Stimulated activated CD8-positive, alpha-beta memory T cell treated with anti-CD3 and anti-CD28 coated beads, Interleukin-7, amount 100 ng/mL, for 24 hours (primary cell): ENCODE measurements at regions not wholly inside any gene's neighbourhood (a gene's known extent, or its start where the extent isn't known, plus 50 kb on each side); places are given as distances from the start of the nearest gene placed in this dataset.
"Not testable (repeated sequence)": the region's sequence is repeated elsewhere in the genome, so short reads cannot be mapped to it uniquely, and the experiment has no call there.

ENCODE experiments used
- DNase-seq: peaks from one replicate; pipeline ENCODE4 v3.0.0-alpha.2; 2020; ENCODE audit warnings: low read depth

DNA sequence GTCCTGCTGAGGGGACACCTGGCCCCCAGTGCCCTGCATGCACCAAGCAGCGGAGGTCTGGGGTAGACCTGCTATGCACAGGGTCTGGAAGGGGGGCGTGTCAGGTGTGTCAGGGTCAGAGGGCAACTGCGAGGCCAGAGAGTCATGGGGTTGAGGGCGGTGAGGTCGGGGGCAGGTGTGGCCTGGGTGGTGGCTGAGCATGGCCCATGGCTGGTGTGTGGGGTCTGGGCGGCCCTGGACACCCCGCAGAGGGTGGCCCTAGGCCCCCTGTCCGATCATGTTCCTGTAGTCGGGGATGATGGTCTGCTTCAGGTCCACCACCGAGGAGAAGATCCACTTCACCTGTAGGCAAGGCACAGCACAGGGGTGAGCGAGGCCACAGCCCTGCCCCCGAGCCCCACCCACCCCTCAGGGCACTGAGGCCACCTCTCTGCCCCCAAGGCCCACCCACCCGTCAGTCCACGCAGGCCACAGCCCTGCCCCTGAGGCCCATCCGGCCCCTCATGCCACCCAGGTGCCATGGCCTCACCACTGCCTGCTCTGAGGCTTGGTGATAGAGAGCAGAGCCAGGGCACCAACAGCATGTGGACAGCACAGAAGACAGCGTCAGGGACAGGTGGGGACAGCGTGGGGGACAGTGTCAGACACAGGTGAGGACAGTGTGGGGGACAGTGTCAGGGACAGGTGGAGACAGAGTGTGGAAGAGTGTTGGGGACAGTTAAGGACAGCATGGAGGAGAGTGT, 211.3 kb downstream of the TMEM121 start:
- no peak for DNase-seq

- no peak for DNase-seq
Observed at GRCh38 chr14:105738638-105739037, 212.3 kb downstream of the TMEM121 start.

DNA sequence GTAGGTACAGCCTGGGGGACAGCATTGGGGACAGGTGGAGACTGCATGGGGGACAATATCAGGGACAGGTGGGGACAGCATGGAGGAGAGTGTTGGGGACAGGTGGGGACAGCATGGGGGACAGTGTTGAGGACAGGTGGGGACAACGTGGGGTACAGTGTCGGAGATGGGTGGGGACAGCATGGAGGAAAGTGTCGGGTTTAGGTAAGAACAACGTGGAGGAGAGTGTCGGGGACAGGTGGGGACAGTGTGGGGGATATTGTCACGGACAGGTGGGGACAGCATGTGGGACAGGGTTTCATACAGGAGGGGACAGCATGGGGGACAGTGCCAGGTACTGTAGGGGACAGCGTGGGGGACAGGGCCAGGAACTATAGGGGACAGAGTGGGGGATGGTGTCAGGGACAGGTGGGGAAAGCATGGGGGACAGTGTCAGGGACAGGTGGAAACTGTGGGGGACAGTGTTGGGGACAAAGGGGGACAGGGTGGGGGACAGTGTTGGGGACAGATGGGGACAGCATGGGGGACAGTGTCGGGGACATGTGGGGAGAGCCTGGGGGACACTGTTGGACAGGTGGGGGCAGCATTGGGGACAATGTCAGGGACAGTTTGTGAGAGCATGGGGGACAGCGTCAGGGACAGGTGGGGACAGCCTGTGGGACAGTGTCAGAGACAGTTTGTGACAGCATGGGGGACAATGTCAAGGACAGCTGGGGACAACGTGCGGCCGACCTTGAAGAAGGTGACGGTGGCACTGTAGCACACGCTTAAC, 213.1 kb downstream of the TMEM121 start:
- no peak for DNase-seq

- DNase-seq, result not testable (repeated sequence)
Observed at GRCh38 chr14:105740272-105740671, 213.9 kb downstream of the TMEM121 start.

DNA sequence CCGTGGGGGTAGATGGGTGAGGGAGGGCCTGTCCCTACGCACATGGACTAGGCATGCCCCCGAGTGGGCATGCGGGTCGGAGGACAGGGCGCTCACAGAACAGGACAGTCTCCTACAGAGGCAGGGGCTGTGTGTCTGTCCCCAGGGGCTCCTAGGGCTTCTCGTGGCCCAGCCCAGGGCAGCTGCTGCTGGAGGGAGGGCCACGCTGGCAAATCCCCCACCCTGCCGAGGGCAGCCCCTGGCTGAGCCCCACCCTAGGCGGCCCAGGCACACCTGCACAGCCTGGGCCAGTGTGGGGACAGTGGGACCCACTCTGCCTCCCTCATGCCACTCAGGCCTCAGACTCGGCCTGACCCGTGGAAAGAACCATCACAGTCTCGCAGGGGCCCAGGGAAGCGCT, 214.6 kb downstream of the TMEM121 start:
- not testable (repeated sequence) for DNase-seq

- not testable (repeated sequence) for DNase-seq
Observed at GRCh38 chr14:105741707-105742530, 215.5 kb downstream of the TMEM121 start.

DNA sequence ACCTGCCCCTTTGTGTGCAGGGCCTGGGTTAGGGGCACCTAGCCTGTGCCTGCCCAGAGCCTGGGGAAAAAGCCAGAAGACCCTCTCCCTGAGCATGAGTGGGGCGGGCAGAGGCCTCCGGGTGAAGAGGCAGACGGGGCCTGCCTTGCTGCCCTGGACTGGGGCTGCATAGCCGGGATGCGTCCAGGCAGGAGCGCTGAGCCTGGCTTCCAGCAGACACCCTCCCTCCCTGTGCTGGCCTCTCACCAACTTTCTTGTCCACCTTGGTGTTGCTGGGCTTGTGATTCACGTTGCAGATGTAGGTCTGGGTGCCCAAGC, 216.1 kb downstream of the TMEM121 start:
- no peak for DNase-seq

DNA sequence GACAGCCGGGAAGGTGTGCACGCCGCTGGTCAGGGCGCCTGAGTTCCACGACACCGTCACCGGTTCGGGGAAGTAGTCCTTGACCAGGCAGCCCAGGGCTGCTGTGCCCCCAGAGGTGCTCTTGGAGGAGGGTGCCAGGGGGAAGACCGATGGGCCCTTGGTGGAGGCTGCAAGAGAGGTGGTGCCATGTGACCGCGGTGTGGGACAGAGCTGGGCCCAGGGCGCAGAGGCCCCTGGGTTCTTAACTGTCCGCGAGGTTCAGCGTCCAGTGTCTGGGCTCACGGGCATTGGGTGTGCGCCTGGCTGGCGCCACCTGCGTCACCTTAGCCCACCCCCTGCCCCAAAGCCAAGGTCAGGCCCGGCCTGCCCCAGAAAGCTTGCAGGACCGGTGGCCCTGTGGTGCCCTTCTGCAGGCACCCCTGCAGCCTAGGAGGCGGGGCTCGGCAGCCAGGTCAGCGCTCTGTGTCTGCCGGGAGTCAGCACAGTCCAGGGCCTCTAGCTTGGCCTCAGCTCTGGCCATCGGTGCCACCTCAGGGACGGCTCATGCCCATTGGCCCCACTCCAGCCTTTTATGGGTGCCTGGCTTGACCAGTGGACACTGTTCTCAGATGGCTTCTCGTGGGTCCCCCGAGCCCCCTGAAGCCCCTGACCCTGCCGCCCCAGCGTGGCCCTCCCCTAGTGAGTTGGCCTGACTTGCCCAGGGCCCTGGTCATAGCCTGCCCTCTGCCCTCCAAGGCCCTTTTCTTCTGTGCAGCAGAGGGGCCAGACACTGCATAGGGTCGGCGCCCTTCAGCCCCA, 216.7 kb downstream of the TMEM121 start:
- not testable (repeated sequence) for DNase-seq

- DNase-seq, result not testable (repeated sequence)
Observed at GRCh38 chr14:105744213-105744787, 217.9 kb downstream of the TMEM121 start.

GRCh38 chr14:105745433-105746123, 219.2 kb downstream of the TMEM121 start:
- no peak for DNase-seq

DNA sequence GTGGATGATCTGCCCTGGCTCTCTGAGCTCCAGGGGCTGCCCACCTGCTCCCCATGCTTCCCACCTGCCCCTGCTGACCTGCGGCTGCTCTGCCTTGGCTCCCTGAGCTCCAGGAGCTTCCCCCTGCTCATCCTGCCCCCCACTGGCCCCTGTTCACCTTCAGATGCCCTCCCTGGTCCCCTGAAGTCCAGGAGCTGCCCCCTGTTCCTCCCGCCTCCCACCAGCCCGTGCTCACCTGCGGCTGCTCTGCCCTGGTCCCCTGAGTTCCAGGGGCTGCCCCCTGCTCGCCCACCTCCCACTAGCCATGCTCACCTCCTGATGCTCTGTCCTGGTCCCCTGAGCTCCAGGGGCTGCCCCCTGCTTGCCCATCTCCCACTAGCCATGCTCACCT, 219.7 kb downstream of the TMEM121 start:
- DNase-seq, result no peak

- DNase-seq, result not testable (repeated sequence)
Observed at GRCh38 chr14:105746800-105747502, 220.6 kb downstream of the TMEM121 start.

DNA sequence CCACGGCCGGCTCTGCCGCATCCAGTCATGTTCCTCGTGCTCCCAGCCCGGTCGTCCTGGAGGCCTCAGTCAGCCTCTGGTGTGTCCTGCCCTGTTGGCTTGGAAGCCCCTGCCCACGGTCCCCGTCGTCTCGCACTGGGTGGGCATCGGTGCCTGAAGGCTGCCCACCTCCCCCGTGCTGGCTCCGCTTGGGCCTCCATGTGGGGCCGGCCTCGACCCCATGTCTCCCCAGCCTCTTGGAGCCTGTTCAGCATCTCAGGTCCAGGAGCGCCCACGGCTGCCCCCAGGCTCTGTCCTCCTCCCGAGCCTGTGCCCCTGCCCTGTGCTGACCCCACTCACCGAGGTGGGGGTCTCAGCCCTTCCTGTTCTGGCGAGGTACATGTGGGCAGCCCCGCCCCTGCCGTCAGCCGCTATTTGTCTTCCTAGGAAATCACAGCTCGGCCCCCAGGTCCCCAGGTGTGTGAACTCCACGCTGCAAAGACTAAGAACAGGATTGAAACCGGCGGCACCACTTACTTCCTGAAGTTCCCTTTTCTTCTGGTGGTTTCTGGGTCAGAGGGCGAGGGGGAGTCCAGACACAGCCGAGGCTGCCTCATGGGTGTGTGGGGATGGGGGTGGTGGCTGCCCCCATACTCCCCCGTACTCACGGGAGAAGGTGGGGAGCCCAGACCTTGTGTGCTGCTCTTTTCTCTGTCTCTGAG, 221.3 kb downstream of the TMEM121 start:
- DNase-seq, result not testable (repeated sequence)

DNA sequence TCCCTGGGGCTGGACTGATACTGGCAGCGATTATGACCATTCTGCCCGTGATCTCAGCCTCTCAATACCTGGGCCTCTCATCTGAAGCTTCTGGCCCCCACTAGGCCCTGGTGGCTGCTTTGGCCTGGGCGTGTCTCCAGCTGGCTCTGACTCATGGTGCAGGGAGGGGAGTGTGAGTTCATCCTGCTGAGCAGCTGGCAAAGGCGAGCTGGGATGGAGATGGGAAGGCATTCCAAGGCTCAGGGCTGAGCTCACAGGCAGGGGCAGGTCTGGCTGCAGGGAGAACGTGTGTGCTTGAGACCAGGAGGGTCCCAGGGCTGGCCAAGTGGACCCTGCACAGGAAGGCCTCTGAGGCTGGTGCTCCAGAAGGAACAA, 221.8 kb downstream of the TMEM121 start:
- DNase-seq, result no peak

DNA sequence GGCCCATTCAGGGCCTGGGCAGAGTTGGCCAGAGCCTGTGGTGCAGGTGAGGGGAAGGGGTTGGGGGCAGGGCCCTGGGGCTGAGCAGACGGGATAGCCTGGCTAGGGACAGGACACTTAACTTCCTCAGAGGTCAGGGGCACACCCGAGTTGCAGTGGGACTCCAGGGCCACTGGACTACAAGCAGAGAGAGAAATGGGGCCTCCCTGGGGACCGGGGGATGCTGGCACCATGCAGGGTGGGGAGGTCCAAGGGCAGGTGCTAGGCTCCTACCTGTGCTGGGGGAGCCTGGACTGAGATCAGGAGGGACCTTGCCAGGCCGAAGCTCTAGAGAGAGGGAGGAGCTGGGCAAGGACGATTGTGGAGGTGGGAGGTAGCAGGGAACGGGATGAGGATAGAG, 222.3 kb downstream of the TMEM121 start:
- not testable (repeated sequence) for DNase-seq

DNA sequence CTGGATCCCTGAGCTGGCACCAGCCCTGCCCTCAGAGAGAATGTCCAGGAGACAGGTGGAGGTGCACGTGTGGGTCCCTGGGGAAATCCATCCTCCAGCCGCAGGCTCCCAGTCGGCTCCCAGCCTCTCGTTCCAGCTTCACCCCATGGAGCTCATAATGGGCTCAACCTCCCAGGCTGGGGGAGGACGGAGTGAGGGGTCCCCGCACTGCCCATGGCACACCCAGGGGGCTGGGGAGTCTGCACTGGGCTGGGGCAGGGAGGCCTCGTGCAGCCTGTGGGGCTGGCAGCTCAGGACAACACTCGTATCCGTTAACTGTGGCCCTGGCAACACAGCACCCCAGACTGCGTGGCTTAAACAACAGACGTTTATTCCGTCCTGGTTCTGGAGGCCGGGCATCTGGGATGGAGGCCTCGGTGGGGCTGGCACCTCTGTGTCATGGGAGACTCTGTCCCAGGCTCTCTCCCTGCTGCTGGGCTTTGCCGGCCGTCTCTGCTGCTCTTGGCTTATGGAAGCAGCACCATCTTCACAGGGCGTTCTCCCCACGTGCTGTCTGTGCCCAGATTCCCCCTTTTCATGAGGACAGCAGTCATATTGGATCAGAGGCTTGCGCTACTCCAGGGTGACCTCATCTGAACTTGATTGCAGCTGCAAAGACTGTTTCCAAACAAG, 223.6 kb downstream of the TMEM121 start:
- not testable (repeated sequence) for DNase-seq

DNA sequence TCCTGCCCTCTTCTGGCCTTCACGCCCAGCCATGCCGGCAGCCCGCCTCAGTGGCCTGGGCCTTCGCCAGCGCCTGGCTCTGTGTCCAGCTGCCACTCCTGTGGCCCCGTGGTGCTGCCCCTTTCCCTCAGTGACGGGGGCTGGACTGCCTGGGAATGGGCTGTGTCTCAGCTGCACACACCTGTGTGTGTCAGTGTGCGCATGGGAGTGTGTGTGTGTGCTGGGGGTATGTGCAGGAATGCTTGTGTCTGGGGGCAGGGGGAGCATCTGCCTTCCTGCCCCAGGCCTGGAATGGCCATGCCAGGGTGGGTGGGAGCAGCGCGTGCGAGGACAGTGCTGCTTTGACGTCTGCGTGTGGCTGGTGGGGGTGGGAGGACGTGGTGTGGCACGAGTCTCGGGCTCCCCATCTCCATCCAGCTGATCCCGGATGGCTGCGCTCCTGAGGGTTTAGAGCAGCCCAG, 224.9 kb downstream of the TMEM121 start:
- not testable (repeated sequence) for DNase-seq

GRCh38 chr14:105752420-105752819, 226.0 kb downstream of the TMEM121 start:
- DNase-seq, result not testable (repeated sequence)
